ENCODE measurements at regions not wholly inside any gene's neighbourhood (a gene's known extent, or its start where the extent isn't known, plus 50 kb on each side); places are given as distances from the start of the nearest gene placed in this dataset.

GRCh38 chr20:50320005-50320900 lies 129.6 kb downstream of the CEBPB start:
- Histone ChIP-seq H3K4me1 (peaks cover 9 to 13% of the 10 kb centered on the region in 2 donors), H3K36me3 (no peaks in the 10 kb centered on the region), H3K27me3 (no peaks in the 10 kb centered on the region), H3K9me3 (no peaks in the 10 kb centered on the region), H3K27ac (peak overlapping the region; percentile 94 to 95), H3K4me3 (peak overlapping the region; percentile 12 to 64 (median 49))
- no peak for TF ChIP-seq CTCF (IDR thresholded peaks at IDR 0.05)
- TF ChIP-seq POLR2A (IDR thresholded peaks at IDR 0.05), result no peak
- TF ChIP-seq POLR2AphosphoS5 (IDR thresholded peaks at IDR 0.05), result no peak
- peak in 1 of 2 donors; percentile 21 for DNase-seq (ENCODE audit: low spot score in 2 of 2)
- intact Hi-C loops (cut with DNase I; ENCODE audit: low total_unique reads), result no loop called here

GRCh38 chr20:50320901-50321796 lies 130.5 kb downstream of the CEBPB start:
- no peaks in the 10 kb centered on the region for H3K27me3 ChIP-seq
- no peaks in the 10 kb centered on the region for H3K36me3 ChIP-seq
- intact Hi-C loops (cut with DNase I; ENCODE audit: low total_unique reads), result no loop called here
- H3K9me3 ChIP-seq, result no peaks in the 10 kb centered on the region
- peak overlapping the region; percentile 12 to 64 (median 49) for H3K4me3 ChIP-seq
- peak; percentile 83 to 91 for DNase-seq (ENCODE audit: low spot score in 2 of 2)
- peak overlapping the region; percentile 94 to 95 for H3K27ac ChIP-seq
- H3K4me1 ChIP-seq, result peaks cover 9 to 13% of the 10 kb centered on the region in 2 donors
- peak in 1 of 3 donors; percentile 20 for TF ChIP-seq CTCF (IDR thresholded peaks at IDR 0.05)
- peak; percentile 34 to 86 (median 85) for TF ChIP-seq POLR2AphosphoS5 (IDR thresholded peaks at IDR 0.05)
- TF ChIP-seq POLR2A (IDR thresholded peaks at IDR 0.05), result peak; percentile 80

- no peaks in the 10 kb centered on the region for H3K36me3 ChIP-seq
- H3K27me3 ChIP-seq, result no peaks in the 10 kb centered on the region
- peak overlapping the region in 2 of 3 donors; percentile 49 to 64 for H3K4me3 ChIP-seq
- H3K27ac ChIP-seq, result peak overlapping the region; percentile 94 to 95
- intact Hi-C loops (cut with DNase I; ENCODE audit: low total_unique reads), result loop anchor here (1.0 kb wide), 1 partner anchor 123 kb away; no protein-coding TSS in a partner anchor
- no peak for TF ChIP-seq POLR2A (IDR thresholded peaks at IDR 0.05)
- TF ChIP-seq CTCF (IDR thresholded peaks at IDR 0.05), result no peak
- TF ChIP-seq POLR2AphosphoS5 (IDR thresholded peaks at IDR 0.05), result no peak
- peaks cover 9 to 13% of the 10 kb centered on the region in 2 donors for H3K4me1 ChIP-seq
- no peaks in the 10 kb centered on the region for H3K9me3 ChIP-seq
- peak in 1 of 2 donors; percentile 49 for DNase-seq (ENCODE audit: low spot score in 2 of 2)
These were observed 131.3 kb downstream of the CEBPB start for GRCh38 chr20:50321797-50322480.

- Histone ChIP-seq H3K9me3 (no peaks in the 10 kb centered on the region), H3K4me1 (peaks cover 9 to 13% of the 10 kb centered on the region in 2 donors), H3K4me3 (no peak overlapping the region), H3K27me3 (no peaks in the 10 kb centered on the region), H3K27ac (peak overlapping the region; percentile 94 to 95), H3K36me3 (no peaks in the 10 kb centered on the region)
- intact Hi-C loops (cut with DNase I; ENCODE audit: low total_unique reads), result loop anchor here (1.0 kb wide), 1 partner anchor 123 kb away; no protein-coding TSS in a partner anchor
- peak in 1 of 2 donors; percentile 17 for DNase-seq (ENCODE audit: low spot score in 2 of 2)
- no peak for TF ChIP-seq POLR2AphosphoS5 (IDR thresholded peaks at IDR 0.05)
- no peak for TF ChIP-seq CTCF (IDR thresholded peaks at IDR 0.05)
- TF ChIP-seq POLR2A (IDR thresholded peaks at IDR 0.05), result no peak
These were observed 132.1 kb downstream of the CEBPB start for GRCh38 chr20:50322703-50323131.

Data from breast epithelium (tissue), 4 donors.